D721Med (cell line): ENCODE measurements at regions not wholly inside any gene's neighbourhood (a gene's known extent, or its start where the extent isn't known, plus 50 kb on each side); places are given as distances from the start of the nearest gene placed in this dataset.

Source experiments
- DNase-seq: peaks from one replicate; pipeline ENCODE4 v3.0.0; 2011; ENCODE audit warnings: low spot score; ENCODE audit not compliant: insufficient read length
- FAIRE-seq: peaks from 2 replicates; lab custom pipeline; 2011; peaks lifted over from hg19 to GRCh38; lab: Jason Lieb, UNC
- TF ChIP-seq, protein P1 (sequence below): IDR thresholded peaks from 2 replicates; pipeline ENCODE4 v1.5.1; 2012; ENCODE audit warnings: mild to moderate bottlenecking, control low read depth; ENCODE audit not compliant: insufficient read depth; ENCODE audit errors: missing control alignments

DNA sequence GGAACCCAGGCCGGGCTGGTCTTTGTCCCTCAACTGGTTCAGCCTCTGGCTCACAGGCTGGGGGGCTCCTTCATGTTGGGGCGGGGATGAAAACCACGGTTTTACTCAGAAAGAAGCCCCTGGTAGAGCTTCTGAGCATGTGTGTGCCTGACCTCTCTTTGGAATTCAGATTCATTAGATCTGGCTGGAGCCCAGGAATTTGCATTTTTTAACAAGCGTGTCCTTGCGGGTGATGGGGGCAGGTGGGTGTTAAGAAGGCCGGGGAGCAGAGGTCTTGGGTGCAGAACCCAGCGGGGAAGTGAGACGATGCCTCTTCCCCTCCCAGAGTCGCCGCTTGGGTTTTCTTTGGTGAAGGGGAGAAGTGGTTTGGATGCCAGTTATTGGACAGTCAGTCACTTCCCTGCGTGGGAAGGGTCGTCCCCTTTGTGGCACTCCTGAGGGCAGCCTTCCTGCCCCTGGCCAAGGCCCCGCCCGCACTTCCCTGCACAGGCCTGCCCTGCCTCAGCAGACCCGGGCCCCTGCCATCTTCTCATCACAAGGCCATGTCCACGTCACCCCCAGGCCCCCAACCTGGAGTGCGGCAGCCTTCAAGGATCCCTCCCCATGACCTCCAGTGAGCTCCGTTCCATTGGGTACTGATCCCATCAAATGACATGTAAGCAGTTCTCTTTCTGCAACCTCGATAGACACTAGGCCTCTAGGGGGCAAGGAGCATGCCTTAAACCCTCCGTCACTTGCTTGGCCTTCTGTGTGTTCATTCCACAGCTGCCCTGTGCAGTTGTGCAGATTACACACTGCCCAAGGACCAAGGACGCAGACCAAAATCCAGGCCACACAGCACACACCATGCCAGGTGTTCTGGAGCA lies 177.7 kb upstream of the CIBAR2 start:
- no peak for FAIRE-seq
- no peak for DNase-seq
- TF ChIP-seq, protein P1, sequence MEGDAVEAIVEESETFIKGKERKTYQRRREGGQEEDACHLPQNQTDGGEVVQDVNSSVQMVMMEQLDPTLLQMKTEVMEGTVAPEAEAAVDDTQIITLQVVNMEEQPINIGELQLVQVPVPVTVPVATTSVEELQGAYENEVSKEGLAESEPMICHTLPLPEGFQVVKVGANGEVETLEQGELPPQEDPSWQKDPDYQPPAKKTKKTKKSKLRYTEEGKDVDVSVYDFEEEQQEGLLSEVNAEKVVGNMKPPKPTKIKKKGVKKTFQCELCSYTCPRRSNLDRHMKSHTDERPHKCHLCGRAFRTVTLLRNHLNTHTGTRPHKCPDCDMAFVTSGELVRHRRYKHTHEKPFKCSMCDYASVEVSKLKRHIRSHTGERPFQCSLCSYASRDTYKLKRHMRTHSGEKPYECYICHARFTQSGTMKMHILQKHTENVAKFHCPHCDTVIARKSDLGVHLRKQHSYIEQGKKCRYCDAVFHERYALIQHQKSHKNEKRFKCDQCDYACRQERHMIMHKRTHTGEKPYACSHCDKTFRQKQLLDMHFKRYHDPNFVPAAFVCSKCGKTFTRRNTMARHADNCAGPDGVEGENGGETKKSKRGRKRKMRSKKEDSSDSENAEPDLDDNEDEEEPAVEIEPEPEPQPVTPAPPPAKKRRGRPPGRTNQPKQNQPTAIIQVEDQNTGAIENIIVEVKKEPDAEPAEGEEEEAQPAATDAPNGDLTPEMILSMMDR = no peak

DNA sequence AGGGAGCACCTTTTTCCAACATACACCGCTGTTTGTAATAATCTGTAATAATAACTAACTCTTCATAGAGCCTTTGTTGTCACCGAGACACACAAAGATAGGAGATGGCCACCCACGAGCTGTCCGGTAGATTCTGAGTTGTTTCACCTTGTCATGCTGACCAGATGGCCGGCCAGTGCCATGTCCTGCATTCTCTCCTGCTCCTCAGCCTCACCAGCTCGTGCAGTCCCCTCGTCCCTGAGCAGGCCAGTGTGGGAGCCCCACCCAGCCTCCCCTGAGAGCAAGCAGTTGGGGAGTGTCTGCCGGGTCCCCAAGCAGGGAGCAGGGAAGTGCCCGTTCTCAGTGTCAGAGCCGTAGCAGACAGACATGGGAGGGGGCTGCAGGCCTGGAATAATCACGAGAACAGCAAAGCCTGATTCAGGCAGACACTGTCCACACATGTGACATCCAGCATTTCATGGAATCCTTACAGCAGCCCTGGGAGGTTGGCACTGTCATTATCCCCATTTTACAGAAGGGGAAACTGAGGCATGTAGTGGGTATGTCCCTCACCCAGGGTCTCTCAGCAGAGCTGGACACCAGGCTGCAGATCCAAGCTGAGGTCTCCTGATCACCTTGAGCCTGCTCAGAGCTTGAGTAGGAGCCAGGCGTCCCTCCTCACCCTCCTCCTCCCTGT lies 178.5 kb upstream of the CIBAR2 start:
- DNase-seq (no peak), FAIRE-seq (no peak)
- TF ChIP-seq, protein P1 = no peak

DNA sequence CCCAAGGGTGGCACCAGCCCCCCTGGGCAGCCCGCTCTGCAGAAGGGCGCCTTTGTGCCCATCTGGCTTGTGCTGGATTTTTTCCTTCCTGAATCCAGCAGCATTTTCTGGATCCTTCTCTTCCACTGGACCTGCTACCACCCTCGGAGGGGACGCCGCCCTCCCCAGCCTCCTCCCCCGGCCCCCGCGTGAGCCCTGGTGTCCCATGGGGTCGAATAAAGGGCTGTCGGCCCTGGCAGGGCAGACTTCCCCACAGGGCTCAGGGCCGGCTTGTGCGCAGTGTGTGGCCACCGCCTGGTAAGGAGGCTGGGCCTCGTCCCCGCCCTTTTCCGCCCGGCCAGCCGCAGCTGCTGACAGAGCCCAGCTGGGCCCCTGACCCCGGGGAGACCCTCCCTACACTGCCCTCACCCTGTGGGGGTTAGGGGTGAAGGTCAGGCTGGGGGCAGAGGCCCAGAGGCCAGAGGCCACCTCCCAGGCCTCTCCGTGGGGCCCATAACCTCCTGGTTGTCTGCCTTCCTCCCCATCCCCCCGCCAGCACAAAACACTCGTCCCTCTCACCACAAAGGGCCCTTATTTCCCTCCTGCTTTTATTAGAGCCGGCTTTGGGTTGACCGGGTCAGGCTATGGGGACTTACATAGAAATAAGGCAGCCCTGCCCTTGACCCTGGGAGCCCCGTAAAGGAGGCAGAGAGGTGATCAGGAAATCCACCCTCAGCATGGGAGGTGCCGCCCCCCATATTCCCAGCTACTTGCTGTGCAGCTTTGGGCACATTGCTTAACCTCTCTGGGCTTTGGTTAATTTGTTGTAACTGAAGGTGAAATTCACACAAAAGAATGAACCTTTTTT lies 179.3 kb upstream of the CIBAR2 start:
- DNase-seq = no peak
- FAIRE-seq = no peak
- TF ChIP-seq, protein P1 = no peak

DNA sequence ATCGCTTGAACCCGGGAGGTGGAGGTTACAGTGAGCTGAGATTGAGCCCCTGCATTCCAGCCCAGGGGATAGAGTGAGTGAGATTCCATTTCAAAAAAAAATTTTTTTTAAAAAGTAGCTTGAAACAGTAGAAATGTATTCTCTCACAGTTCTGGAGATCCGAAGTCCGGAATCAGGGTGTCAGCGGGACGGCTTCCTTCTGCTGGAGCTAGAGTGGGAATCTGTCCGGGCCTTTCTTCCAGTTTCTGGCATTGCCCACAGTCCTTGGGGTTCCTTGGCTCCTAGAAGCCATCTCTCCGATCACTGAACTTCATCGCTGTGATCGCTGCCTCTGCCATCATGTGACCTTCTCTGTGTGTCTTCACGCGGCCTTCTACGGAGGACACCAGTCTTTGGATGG lies 181.2 kb upstream of the CIBAR2 start:
- DNase-seq (no peak), FAIRE-seq (no peak)
- TF ChIP-seq, protein P1 = no peak

DNA sequence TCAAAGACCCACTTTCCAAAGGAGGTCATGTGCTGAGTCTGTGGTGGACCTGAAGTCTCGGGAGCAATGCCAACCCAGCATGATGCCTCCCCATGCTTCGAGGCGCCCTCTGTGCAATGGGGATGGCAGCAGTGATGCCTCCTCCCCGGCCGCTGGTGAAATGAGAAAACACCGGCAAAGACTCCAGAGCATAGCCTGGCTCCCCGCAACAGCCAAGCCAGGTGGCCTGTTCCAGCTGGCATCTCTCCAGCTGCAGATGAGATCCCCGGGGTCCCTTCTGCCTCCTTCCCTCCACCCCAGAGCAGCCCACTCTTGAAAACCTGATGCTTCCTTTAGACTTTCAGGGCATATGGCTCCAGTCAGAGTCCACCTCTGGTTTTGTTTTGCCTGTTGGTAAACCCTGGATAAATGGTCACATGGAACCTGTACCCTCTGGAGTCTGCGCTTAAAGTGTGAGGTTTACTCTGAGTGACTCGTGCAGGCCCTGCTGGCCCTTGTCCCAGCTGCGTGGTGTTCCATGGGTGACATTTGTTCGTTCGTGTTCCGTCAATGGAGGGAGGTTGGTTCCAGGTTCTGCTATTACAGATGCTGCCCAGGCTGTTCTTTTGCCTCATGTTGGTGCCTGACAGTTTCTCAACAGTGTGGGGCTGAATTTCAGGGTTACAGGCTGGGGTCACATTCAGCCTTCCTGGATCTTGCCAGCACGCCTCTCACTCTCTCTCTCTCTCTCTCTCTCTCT lies 181.8 kb upstream of the CIBAR2 start:
- DNase-seq (no peak), FAIRE-seq (no peak)
- TF ChIP-seq, protein P1 = no peak

DNA sequence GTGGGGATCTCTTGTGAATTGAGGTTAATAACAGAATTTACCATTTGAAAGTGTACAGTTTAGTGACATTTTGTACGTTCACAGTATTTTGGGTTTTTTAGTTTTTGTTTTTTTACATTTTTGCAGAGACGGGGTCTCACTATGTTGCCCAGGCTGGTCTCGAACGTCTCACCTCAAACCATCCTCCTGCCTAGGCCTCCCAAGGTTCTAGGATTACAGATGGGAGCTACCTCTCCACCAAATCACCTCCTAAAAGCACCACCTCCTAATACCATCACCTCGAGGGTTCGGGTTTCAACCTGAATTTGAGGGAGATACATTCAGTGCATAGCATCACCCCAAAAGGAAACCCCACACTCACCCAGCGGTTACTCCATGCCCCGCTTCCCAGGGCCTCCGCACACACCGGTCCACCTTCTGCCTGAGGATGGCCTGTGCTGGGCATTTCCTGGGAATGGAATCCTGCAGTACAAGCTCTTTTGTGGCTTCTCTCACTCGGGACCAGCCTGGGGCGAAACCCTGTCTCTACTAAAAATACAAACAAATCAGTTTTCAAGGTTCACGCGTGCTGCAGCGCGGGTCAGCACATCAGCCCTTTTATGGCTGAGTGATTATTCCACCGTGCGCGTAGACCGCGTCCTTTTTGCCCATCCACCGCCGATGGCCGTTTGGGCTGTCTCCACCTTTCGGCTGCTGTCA lies 182.7 kb upstream of the CIBAR2 start:
- TF ChIP-seq, protein P1 = no peak
- no peak for FAIRE-seq
- no peak for DNase-seq
